Neural cell (in vitro differentiated cells): ENCODE measurements at regions not wholly inside any gene's neighbourhood (a gene's known extent, or its start where the extent isn't known, plus 50 kb on each side); places are given as distances from the start of the nearest gene placed in this dataset.

ENCODE experiments used
- H2AFZ ChIP-seq: fragments of 200-600, 300-800 bp; sonication (generic), shearing (Covaris generic); 2 replicates; pipeline ENCODE4 v1.6.0; 2014; ENCODE audit warnings: low read depth, mild to moderate bottlenecking, antibody characterized with exemption, low read length, moderate library complexity
- H3F3A ChIP-seq: fragments of 200-600 bp; shearing (Covaris generic); 2 replicates; pipeline ENCODE4 v1.6.1; 2016; ENCODE audit warnings: mild to moderate bottlenecking, moderate library complexity, mixed read lengths, antibody characterized with exemption, low read length; ENCODE audit not compliant: insufficient read depth, poor library complexity, severe bottlenecking
- H3K27ac ChIP-seq: fragments of 200-600, 300-800 bp; sonication (generic), shearing (Covaris generic); 2 replicates; pipeline ENCODE4 v1.5.1; 2014; ENCODE audit warnings: mild to moderate bottlenecking, low read length, moderate library complexity
- H3K27me3 ChIP-seq: fragments of 300-800, 200-600 bp; sonication (generic), shearing (Covaris generic); 2 replicates; pipeline ENCODE4 v1.6.0; 2014; ENCODE audit warnings: mild to moderate bottlenecking, low read depth, low read length, moderate library complexity; ENCODE audit not compliant: insufficient read depth
- H3K36me3 ChIP-seq: fragments of 300-800, 200-600 bp; sonication (generic), shearing (Covaris generic); 2 replicates; pipeline ENCODE4 v1.5.1; 2014; ENCODE audit warnings: mild to moderate bottlenecking, antibody characterized with exemption, low read length, moderate library complexity; ENCODE audit not compliant: insufficient read depth
- H3K4me2 ChIP-seq: fragments of 300-800, 200-600 bp; sonication (generic), shearing (Covaris generic); 2 replicates; pipeline ENCODE4 v1.6.0; 2014; ENCODE audit warnings: mild to moderate bottlenecking, low read length
- H3K4me3 ChIP-seq: fragments of 300-800, 200-600 bp; sonication (generic), shearing (Covaris generic); 2 replicates; pipeline ENCODE4 v1.5.1; 2014; ENCODE audit warnings: mild to moderate bottlenecking, low read length, moderate library complexity
- H3K79me2 ChIP-seq: fragments of 200-600 bp; shearing (Covaris generic); replicated peaks from 2 replicates; pipeline ENCODE4 v1.6.0; 2014; ENCODE audit warnings: mild to moderate bottlenecking, low read length, moderate library complexity; ENCODE audit not compliant: insufficient read depth
- H3K9ac ChIP-seq: fragments of 300-800, 200-600 bp; sonication (generic), shearing (Covaris generic); 2 replicates; pipeline ENCODE4 v1.6.1; 2016; ENCODE audit warnings: mild to moderate bottlenecking, low read length, mixed read lengths
- H3K9me2 ChIP-seq: fragments of 200-600 bp; shearing (Covaris generic); 2 replicates; pipeline ENCODE4 v1.6.1; 2016; ENCODE audit warnings: mild to moderate bottlenecking, low read length, mixed read lengths; ENCODE audit not compliant: insufficient read depth
- H3K9me3 ChIP-seq: fragments of 200-600, 300-800 bp; sonication (generic), shearing (Covaris generic); 2 replicates; pipeline ENCODE4 v1.6.1; 2016; ENCODE audit warnings: mild to moderate bottlenecking, mixed run types, low read length, moderate library complexity, mixed read lengths
- H4K20me1 ChIP-seq: fragments of 200-600 bp; shearing (Covaris generic); 2 replicates; pipeline ENCODE4 v1.6.1; 2016; ENCODE audit warnings: mild to moderate bottlenecking, mixed run types; ENCODE audit not compliant: insufficient read depth
- EP300 ChIP-seq: fragments of 450-650 bp; conservative IDR thresholded peaks from 2 replicates; pipeline ENCODE4 v1.6.1; 2014; ENCODE audit warnings: antibody characterized with exemption, mild to moderate bottlenecking, moderate library complexity; ENCODE audit not compliant: poor library complexity, severe bottlenecking
- EZH2 ChIP-seq: fragments of 200-600, 300-800 bp; shearing (Covaris generic), sonication (generic); IDR thresholded peaks from 2 replicates; pipeline ENCODE4 v1.6.1; 2014; ENCODE audit warnings: antibody characterized with exemption, low read length, borderline replicate concordance, mild to moderate bottlenecking; ENCODE audit not compliant: insufficient read depth, poor library complexity, severe bottlenecking
- MXI1 ChIP-seq: fragments of 450-650 bp; conservative IDR thresholded peaks from 2 replicates; pipeline ENCODE4 v1.6.1; 2014; ENCODE audit warnings: antibody characterized with exemption, mild to moderate bottlenecking; ENCODE audit not compliant: poor library complexity, severe bottlenecking
- POLR2AphosphoS5 ChIP-seq: IDR thresholded peaks from 2 replicates; pipeline ENCODE4 v1.6.1; 2012
- RAD21 ChIP-seq: fragments of 450-650 bp; conservative IDR thresholded peaks from 2 replicates; pipeline ENCODE4 v1.6.1; 2014; ENCODE audit warnings: antibody characterized with exemption, mild to moderate bottlenecking, moderate library complexity
- SMC3 ChIP-seq: fragments of 450-650 bp; conservative IDR thresholded peaks from 2 replicates; pipeline ENCODE4 v1.6.1; 2014; ENCODE audit warnings: antibody characterized with exemption, mild to moderate bottlenecking, moderate library complexity; ENCODE audit not compliant: poor library complexity
- TAF1 ChIP-seq: IDR thresholded peaks from 2 replicates; pipeline ENCODE4 v1.6.1; 2012; ENCODE audit warnings: low read depth
- TF ChIP-seq, protein P1 (sequence below): IDR thresholded peaks from 2 replicates; pipeline ENCODE4 v1.6.1; 2012; ENCODE audit warnings: borderline replicate concordance
- TF ChIP-seq, protein P2 (sequence below): fragments of 450-650 bp; IDR thresholded peaks from 2 replicates; pipeline ENCODE4 v1.5.1; 2014; ENCODE audit warnings: antibody characterized with exemption, mild to moderate bottlenecking, moderate library complexity; ENCODE audit not compliant: poor library complexity, severe bottlenecking

DNA sequence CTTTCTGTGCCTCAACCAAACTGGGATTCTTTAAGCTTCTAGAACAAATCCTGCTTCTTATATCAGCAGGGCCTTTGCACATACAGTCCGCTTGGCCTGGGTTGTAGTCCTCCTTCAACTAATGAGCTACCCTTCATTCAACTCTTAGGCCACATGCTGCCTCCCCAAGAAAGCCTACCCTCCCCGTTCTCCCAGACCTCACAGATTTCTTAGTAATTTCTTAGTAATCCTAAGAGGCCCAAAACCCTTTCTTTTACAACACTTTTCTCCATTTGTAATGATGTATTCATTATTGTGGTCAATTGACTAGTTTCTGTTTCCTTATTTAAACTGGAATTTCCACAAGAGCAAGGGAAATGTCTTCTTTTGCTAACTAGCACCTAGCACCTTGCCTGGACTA, 233.1 kb downstream of the PPP1R2C start:
- Histone ChIP-seq H4K20me1 (no peaks in the 10 kb centered on the region), H3K36me3 (no peaks in the 10 kb centered on the region), H3K9ac (no peak overlapping the region), H3K27ac (no peak overlapping the region), H3K9me3 (no peaks in the 10 kb centered on the region), H3K79me2 (no peaks in the 10 kb centered on the region), H3K4me2 (no peak overlapping the region), H3K27me3 (no peaks in the 10 kb centered on the region), H3F3A (no peaks in the 10 kb centered on the region), H2AFZ (no peak overlapping the region), H3K9me2 (no peaks in the 10 kb centered on the region), H3K4me3 (no peak overlapping the region)
- no peak for TF ChIP-seq RAD21
- no peak for TF ChIP-seq EP300
- TF ChIP-seq, protein P1, sequence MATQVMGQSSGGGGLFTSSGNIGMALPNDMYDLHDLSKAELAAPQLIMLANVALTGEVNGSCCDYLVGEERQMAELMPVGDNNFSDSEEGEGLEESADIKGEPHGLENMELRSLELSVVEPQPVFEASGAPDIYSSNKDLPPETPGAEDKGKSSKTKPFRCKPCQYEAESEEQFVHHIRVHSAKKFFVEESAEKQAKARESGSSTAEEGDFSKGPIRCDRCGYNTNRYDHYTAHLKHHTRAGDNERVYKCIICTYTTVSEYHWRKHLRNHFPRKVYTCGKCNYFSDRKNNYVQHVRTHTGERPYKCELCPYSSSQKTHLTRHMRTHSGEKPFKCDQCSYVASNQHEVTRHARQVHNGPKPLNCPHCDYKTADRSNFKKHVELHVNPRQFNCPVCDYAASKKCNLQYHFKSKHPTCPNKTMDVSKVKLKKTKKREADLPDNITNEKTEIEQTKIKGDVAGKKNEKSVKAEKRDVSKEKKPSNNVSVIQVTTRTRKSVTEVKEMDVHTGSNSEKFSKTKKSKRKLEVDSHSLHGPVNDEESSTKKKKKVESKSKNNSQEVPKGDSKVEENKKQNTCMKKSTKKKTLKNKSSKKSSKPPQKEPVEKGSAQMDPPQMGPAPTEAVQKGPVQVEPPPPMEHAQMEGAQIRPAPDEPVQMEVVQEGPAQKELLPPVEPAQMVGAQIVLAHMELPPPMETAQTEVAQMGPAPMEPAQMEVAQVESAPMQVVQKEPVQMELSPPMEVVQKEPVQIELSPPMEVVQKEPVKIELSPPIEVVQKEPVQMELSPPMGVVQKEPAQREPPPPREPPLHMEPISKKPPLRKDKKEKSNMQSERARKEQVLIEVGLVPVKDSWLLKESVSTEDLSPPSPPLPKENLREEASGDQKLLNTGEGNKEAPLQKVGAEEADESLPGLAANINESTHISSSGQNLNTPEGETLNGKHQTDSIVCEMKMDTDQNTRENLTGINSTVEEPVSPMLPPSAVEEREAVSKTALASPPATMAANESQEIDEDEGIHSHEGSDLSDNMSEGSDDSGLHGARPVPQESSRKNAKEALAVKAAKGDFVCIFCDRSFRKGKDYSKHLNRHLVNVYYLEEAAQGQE: no peak

DNA sequence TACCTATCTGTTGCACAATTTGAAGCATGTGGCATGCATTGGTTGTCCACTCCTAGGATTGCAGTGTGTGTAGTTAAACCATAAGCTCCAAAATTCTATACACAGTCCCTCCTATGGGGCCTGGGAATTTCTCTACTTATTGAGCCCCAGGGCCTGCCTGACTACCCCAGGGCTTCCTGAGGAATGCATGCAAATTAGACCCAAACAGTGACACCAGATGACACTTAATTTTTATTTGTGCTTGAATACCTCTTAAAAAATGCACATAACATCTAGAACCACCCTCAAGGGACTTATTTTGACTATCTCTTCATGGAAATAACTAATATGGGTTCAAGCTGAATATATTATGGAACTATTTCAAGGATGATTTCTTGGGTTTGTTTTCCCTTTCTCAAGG, 236.4 kb downstream of the PPP1R2C start:
- Histone ChIP-seq H3K9ac (no peak overlapping the region), H3K27ac (no peak overlapping the region), H4K20me1 (no peaks in the 10 kb centered on the region), H2AFZ (no peak overlapping the region), H3K36me3 (no peaks in the 10 kb centered on the region), H3K79me2 (no peaks in the 10 kb centered on the region), H3K4me2 (no peak overlapping the region), H3F3A (no peaks in the 10 kb centered on the region), H3K27me3 (no peaks in the 10 kb centered on the region), H3K4me3 (no peak overlapping the region), H3K9me2 (no peaks in the 10 kb centered on the region), H3K9me3 (no peaks in the 10 kb centered on the region)
- TF ChIP-seq TAF1: no peak

DNA sequence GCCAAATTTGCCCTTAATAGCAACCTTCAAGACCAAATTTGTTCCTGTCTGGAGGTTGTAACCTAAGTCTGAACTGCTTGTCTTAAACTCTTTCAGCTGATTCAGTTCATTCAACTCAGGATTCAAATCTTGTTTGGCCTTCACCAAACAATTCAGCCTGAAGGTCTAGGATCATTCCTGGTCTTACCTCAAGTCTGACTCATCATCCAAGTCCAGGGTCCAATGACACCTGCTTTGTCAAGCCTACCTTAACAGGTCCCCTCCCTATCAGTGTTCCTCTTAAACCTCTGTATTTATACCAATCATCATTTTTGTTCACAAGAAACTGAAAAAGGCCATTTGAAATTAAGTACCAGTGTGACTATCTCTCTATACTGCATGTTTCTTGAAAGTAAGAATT, 237.8 kb downstream of the PPP1R2C start:
- H3K9ac ChIP-seq: no peak overlapping the region
- H3K27ac ChIP-seq: no peak overlapping the region
- no peak overlapping the region for H3K4me2 ChIP-seq
- no peaks in the 10 kb centered on the region for H4K20me1 ChIP-seq
- H3K27me3 ChIP-seq: no peaks in the 10 kb centered on the region
- H3K9me3 ChIP-seq: no peaks in the 10 kb centered on the region
- TF ChIP-seq EP300 (no peak), EZH2 (no peak), RAD21 (no peak), MXI1 (no peak), TAF1 (no peak), SMC3 (no peak), POLR2AphosphoS5 (no peak)
- TF ChIP-seq, protein P2, sequence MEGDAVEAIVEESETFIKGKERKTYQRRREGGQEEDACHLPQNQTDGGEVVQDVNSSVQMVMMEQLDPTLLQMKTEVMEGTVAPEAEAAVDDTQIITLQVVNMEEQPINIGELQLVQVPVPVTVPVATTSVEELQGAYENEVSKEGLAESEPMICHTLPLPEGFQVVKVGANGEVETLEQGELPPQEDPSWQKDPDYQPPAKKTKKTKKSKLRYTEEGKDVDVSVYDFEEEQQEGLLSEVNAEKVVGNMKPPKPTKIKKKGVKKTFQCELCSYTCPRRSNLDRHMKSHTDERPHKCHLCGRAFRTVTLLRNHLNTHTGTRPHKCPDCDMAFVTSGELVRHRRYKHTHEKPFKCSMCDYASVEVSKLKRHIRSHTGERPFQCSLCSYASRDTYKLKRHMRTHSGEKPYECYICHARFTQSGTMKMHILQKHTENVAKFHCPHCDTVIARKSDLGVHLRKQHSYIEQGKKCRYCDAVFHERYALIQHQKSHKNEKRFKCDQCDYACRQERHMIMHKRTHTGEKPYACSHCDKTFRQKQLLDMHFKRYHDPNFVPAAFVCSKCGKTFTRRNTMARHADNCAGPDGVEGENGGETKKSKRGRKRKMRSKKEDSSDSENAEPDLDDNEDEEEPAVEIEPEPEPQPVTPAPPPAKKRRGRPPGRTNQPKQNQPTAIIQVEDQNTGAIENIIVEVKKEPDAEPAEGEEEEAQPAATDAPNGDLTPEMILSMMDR: no peak
- TF ChIP-seq, protein P1: no peak
- no peaks in the 10 kb centered on the region for H3K9me2 ChIP-seq
- H3K79me2 ChIP-seq: no peaks in the 10 kb centered on the region
- H3K36me3 ChIP-seq: no peaks in the 10 kb centered on the region
- no peak overlapping the region for H2AFZ ChIP-seq
- H3K4me3 ChIP-seq: no peak overlapping the region
- no peaks in the 10 kb centered on the region for H3F3A ChIP-seq
